Natural killer cell treated with Interleukin-12 subunit alpha and Interleukin-12 subunit beta and Interleukin-15 and Interleukin-18, amount 100 ng/mL, for 72 hours (primary cell): ENCODE measurements at regions not wholly inside any gene's neighbourhood (a gene's known extent, or its start where the extent isn't known, plus 50 kb on each side); places are given as distances from the start of the nearest gene placed in this dataset.

Experiments used
- ATAC-seq, 2 donors: fragments of 150-1000 bp; cut with Tn5 transposase in 1 of 2; sonication (Bioruptor Pico), chemical (Tn5 transposase) in 1 of 2; 2 replicates each; pipeline ENCODE4 v1.10.0; 2021
- DNase-seq: peaks from one replicate; pipeline ENCODE4 v3.0.0; 2022; ENCODE audit warnings: low spot score
- H3K27ac Mint-ChIP-seq, 2 donors: 1 replicate in 1 of 2; 2 replicates in 1 of 2; pipeline ENCODE4 v1.8.0; 2022; ENCODE audit warnings: mixed read lengths in 2 of 2, mild to moderate bottlenecking in 1 of 2, moderate library complexity in 1 of 2
- H3K27me3 Mint-ChIP-seq, 2 donors: 1 replicate in 1 of 2; 2 replicates in 1 of 2; pipeline ENCODE4 v1.8.0; 2022; ENCODE audit warnings: mixed read lengths in 2 of 2
- H3K36me3 Mint-ChIP-seq: one replicate; pipeline ENCODE4 v1.8.0; 2022; ENCODE audit warnings: mixed read lengths
- H3K4me1 Mint-ChIP-seq, 2 donors: 1 replicate in 1 of 2; 2 replicates in 1 of 2; pipeline ENCODE4 v1.8.0; 2022; ENCODE audit warnings: low read depth in 2 of 2, mixed read lengths in 2 of 2, mild to moderate bottlenecking in 1 of 2
- H3K4me3 Mint-ChIP-seq: one replicate; pipeline ENCODE4 v1.8.0; 2022; ENCODE audit warnings: mixed read lengths
- H3K9me3 Mint-ChIP-seq: 2 replicates; pipeline ENCODE4 v1.8.0; 2022; ENCODE audit warnings: mixed read lengths

DNA sequence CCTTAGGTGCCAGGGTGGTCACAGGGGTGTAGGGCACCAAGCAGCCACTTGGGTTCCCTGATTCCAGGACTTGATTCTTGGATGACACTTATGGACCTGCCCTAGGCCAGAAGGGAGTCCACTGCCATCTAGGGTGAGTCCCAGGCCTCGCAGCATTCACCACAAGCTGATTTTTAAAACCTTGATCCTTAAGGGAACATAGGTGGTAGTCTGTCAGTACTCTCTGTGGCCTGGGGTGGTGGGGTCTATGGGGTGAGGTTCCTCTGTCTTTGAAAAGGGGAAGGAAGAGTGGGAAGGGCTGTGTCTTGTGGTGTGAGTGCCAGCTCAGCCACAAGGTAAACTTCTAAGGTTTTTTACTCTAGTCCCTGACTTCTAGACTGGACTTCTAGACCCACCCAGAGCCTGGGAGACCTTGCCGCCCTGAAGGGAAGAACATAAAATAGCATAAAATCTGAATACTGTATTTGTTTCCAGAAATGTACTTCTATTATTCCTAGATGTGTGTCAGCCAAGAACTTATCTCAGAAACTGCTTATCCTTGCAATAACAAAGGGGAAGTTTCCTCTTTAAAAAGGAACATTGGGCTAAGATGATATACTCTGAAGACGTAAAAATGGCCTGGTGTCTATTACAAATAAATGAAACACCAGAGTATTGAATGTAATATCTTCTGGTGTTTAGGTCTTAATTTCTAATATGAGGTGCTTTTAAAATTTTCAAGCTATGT lies 757.3 kb downstream of the LTN1 start:
- H3K27ac Mint-ChIP-seq, result no peak overlapping the region
- ATAC-seq, result no peak
- H3K4me1 Mint-ChIP-seq, result no peaks in the 10 kb centered on the region
- no peaks in the 10 kb centered on the region for H3K36me3 Mint-ChIP-seq
- H3K27me3 Mint-ChIP-seq, result no peaks in the 10 kb centered on the region
- H3K9me3 Mint-ChIP-seq, result no peaks in the 10 kb centered on the region
- DNase-seq, result no peak
- H3K4me3 Mint-ChIP-seq, result no peak overlapping the region

DNA sequence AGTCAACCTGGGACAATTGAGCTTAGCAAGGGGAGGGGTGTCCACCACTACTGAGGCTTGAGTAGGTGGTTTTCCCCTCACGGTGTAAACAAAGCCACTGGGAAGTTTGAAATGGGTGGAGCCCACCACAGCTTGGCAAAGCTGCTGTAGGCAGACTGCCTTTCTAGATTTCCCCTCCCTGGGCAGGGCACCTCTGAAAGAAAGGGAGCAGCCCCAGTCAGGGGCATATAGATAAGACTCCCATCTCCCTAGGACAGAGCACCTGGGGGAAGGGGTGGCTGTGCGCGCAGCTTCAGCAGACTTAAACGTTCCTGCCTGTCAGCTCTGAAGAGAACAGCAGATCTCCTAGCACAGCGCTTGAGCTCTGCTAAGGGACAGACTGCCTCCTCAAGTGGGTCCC lies 758.4 kb downstream of the LTN1 start:
- DNase-seq, result no peak
- no peaks in the 10 kb centered on the region for H3K9me3 Mint-ChIP-seq

GRCh38 chr21:28233536-28234220 lies 759.0 kb downstream of the LTN1 start:
- no peak overlapping the region for H3K4me3 Mint-ChIP-seq
- H3K27ac Mint-ChIP-seq, result no peak overlapping the region
- no peaks in the 10 kb centered on the region for H3K36me3 Mint-ChIP-seq

More for the DNA sequence above, 758.4 kb downstream of the LTN1 start:
- Mint-ChIP-seq H3K27me3 (no peaks in the 10 kb centered on the region), H3K27ac (no peak overlapping the region), H3K4me3 (no peak overlapping the region), H3K4me1 (no peaks in the 10 kb centered on the region), H3K36me3 (no peaks in the 10 kb centered on the region)
- no peak for ATAC-seq

DNA sequence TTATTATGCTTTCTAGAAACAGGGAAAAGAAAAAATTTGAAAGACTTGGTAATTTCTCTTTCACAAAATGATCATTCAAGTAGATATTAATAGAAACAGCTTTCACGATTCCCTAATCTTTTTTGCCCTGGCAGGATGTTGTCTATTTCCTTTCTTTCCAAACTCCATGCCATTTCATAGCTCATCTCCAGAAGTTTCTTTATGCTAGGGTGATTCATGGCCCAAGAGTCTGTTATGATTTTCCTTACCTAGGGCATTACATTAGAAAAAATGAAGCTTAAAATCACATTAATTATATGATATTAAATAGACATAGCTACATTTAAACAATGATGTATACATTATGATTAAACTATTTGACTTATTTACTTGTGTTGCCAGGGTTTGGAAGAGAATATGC lies 762.1 kb downstream of the LTN1 start:
- Mint-ChIP-seq H3K9me3 (no peaks in the 10 kb centered on the region), H3K4me1 (no peaks in the 10 kb centered on the region), H3K27ac (no peak overlapping the region), H3K27me3 (no peaks in the 10 kb centered on the region), H3K4me3 (no peak overlapping the region), H3K36me3 (no peaks in the 10 kb centered on the region)
- ATAC-seq, result no peak
- DNase-seq, result no peak

More at GRCh38 chr21:28233536-28234220, 759.0 kb downstream of the LTN1 start:
- Mint-ChIP-seq H3K27me3 (no peaks in the 10 kb centered on the region), H3K4me1 (no peaks in the 10 kb centered on the region), H3K9me3 (no peaks in the 10 kb centered on the region)
- DNase-seq, result no peak
- no peak for ATAC-seq

DNA sequence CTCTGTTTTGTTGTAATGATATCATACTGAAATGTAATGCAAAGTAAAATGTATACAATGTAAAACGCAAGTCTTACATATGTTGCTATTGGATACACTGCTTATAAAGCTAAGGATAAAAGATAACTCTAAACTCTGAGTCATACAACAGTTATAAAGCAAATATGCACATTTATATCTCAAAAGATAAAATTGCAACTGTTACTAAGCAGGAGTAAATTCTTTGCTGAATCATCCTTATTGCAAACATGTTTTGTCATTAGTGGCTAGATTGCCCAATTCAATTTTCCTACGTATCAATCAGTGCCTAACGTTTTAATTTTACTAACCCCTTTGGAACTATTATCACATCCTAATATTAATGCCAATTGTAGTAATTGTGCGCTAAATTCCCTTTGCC lies 762.9 kb downstream of the LTN1 start:
- no peak overlapping the region for H3K4me3 Mint-ChIP-seq
- no peaks in the 10 kb centered on the region for H3K36me3 Mint-ChIP-seq
- ATAC-seq (no peak), DNase-seq (no peak)
- no peaks in the 10 kb centered on the region for H3K4me1 Mint-ChIP-seq
- no peaks in the 10 kb centered on the region for H3K9me3 Mint-ChIP-seq
- H3K27me3 Mint-ChIP-seq, result no peaks in the 10 kb centered on the region
- no peak overlapping the region for H3K27ac Mint-ChIP-seq

DNA sequence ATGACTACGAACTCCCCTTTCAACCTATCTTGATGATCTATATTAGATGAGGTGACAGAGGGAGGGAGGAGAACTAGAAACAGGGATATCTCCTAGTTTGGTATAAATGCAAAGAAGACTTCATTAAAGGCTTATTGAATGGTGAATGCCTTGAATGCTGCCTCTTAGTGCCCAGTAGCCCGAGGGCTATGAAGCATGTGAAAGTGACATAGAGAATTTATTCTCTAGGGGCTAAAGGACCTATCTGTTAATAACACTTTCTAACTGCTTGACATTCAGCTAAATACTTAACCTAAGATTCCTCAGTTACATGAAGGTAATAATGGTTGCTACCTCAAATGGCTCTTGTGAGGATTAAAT lies 764.1 kb downstream of the LTN1 start:
- DNase-seq, result no peak
- no peak for ATAC-seq
- no peak overlapping the region for H3K27ac Mint-ChIP-seq
- H3K4me1 Mint-ChIP-seq, result no peaks in the 10 kb centered on the region
- H3K36me3 Mint-ChIP-seq, result no peaks in the 10 kb centered on the region
- H3K4me3 Mint-ChIP-seq, result no peak overlapping the region
- no peaks in the 10 kb centered on the region for H3K9me3 Mint-ChIP-seq
- no peaks in the 10 kb centered on the region for H3K27me3 Mint-ChIP-seq

GRCh38 chr21:28227881-28228635 lies 764.6 kb downstream of the LTN1 start:
- H3K9me3 Mint-ChIP-seq, result no peaks in the 10 kb centered on the region
- ATAC-seq, result no peak
- no peaks in the 10 kb centered on the region for H3K4me1 Mint-ChIP-seq
- DNase-seq, result no peak
- H3K36me3 Mint-ChIP-seq, result no peaks in the 10 kb centered on the region
- H3K4me3 Mint-ChIP-seq, result no peak overlapping the region
- H3K27me3 Mint-ChIP-seq, result no peaks in the 10 kb centered on the region
- no peak overlapping the region for H3K27ac Mint-ChIP-seq

DNA sequence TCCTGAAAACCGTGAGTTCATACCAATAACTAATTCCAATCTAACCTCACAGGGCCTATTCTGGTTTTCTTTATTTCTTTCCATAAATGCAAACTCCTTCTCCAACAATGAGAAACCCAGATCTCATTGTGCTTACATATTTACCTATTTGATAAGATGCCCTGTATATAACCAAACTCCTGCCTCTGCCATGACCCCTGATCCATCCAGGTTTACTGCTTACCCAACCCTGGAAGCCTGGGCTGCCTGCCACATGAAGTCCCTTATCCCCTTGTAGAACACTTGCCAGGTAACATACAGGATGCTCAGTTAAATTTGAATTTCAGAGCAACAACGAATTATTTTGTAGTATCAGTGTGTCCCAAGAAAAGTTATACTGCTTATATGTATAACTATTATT lies 766.1 kb downstream of the LTN1 start:
- no peak overlapping the region for H3K4me3 Mint-ChIP-seq

GRCh38 chr21:28224191-28224726 lies 768.4 kb downstream of the LTN1 start:
- DNase-seq (no peak), ATAC-seq (no peak)
- Mint-ChIP-seq H3K27ac (no peak overlapping the region), H3K4me1 (no peaks in the 10 kb centered on the region), H3K4me3 (no peak overlapping the region), H3K27me3 (no peaks in the 10 kb centered on the region), H3K36me3 (no peaks in the 10 kb centered on the region), H3K9me3 (no peaks in the 10 kb centered on the region)

More for the DNA sequence above, 766.1 kb downstream of the LTN1 start:
- no peaks in the 10 kb centered on the region for H3K9me3 Mint-ChIP-seq
- H3K27ac Mint-ChIP-seq, result no peak overlapping the region
- H3K4me1 Mint-ChIP-seq, result no peaks in the 10 kb centered on the region
- H3K27me3 Mint-ChIP-seq, result no peaks in the 10 kb centered on the region
- no peaks in the 10 kb centered on the region for H3K36me3 Mint-ChIP-seq
- ATAC-seq, result no peak
- no peak for DNase-seq

DNA sequence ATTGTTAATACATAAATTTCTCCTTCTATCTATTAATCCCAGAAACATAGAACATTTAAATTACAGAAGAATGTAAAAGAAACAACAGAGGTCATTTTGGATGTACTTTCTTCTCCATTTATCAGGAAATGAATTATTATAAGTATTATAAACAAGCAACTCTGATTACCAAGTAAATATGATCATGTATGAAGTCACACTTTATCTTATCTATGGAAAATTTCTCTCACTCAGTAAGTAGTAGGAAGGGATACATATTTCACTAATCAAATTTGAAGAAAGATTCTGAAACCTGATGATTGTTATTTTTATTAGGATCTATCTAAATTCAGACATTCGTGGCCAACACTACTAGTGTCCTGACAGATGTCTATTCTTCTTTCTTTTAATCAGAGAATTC lies 770.7 kb downstream of the LTN1 start:
- no peaks in the 10 kb centered on the region for H3K4me1 Mint-ChIP-seq
- H3K9me3 Mint-ChIP-seq, result no peaks in the 10 kb centered on the region
- H3K27me3 Mint-ChIP-seq, result no peaks in the 10 kb centered on the region
- no peak overlapping the region for H3K27ac Mint-ChIP-seq
- ATAC-seq (no peak), DNase-seq (no peak)
- H3K36me3 Mint-ChIP-seq, result no peaks in the 10 kb centered on the region
- no peak overlapping the region for H3K4me3 Mint-ChIP-seq

GRCh38 chr21:28220680-28221079 lies 772.0 kb downstream of the LTN1 start:
- H3K36me3 Mint-ChIP-seq, result no peaks in the 10 kb centered on the region
- no peaks in the 10 kb centered on the region for H3K4me1 Mint-ChIP-seq
- no peak overlapping the region for H3K4me3 Mint-ChIP-seq
- H3K9me3 Mint-ChIP-seq, result no peaks in the 10 kb centered on the region
- H3K27ac Mint-ChIP-seq, result no peak overlapping the region
- ATAC-seq (no peak), DNase-seq (no peak)
- H3K27me3 Mint-ChIP-seq, result no peaks in the 10 kb centered on the region

DNA sequence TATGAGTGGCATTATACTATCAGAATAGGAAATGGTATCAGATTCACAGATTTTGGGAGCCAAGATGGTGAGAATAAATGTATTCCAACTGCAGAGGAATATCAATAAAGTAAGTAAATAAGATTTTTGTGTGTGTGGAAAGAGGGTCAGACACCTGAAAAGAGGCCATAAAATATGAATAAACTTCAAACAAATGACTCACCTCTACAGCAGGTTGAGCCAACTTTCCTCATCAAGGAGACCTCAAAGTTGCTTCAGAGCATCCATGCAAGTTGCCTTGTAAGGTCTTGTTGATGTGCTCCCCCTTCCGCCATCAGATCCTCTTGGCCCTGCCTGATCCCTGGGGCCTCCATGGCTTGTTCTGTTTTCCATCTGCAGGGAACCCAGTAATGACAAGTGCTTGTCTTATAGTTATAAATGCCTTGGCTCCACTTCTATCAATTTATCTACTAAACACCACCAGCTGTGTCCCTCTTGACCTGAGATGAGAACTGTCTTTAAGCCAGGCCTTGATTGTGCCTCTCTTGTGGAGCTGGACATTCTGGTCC lies 775.6 kb downstream of the LTN1 start:
- Mint-ChIP-seq H3K4me1 (no peaks in the 10 kb centered on the region), H3K27ac (no peak overlapping the region), H3K27me3 (no peaks in the 10 kb centered on the region), H3K9me3 (no peaks in the 10 kb centered on the region), H3K4me3 (no peak overlapping the region), H3K36me3 (no peaks in the 10 kb centered on the region)
- DNase-seq, result no peak
- no peak for ATAC-seq

- no peak overlapping the region for H3K27ac Mint-ChIP-seq
- H3K4me3 Mint-ChIP-seq, result no peak overlapping the region
- no peaks in the 10 kb centered on the region for H3K9me3 Mint-ChIP-seq
- no peak for ATAC-seq
- no peaks in the 10 kb centered on the region for H3K27me3 Mint-ChIP-seq
- no peaks in the 10 kb centered on the region for H3K4me1 Mint-ChIP-seq
- DNase-seq, result no peak
- no peaks in the 10 kb centered on the region for H3K36me3 Mint-ChIP-seq
These were observed 777.3 kb downstream of the LTN1 start for GRCh38 chr21:28215214-28215954.
